GM23338 (cell line): ENCODE measurements at regions not wholly inside any gene's neighbourhood (a gene's known extent, or its start where the extent isn't known, plus 50 kb on each side); places are given as distances from the start of the nearest gene placed in this dataset.

Experiments
- ATAC-seq: fragments of 200-7000 bp; cut with Tn5 transposase; 3 replicates; pipeline ENCODE4 v1.9.1; 2020
- DNase-seq: peaks from one replicate; pipeline ENCODE4 v3.0.0-alpha.2; 2015; ENCODE audit warnings: low spot score
- H2AFZ ChIP-seq: fragments of 200-600 bp; sonication (generic); 2 replicates; pipeline ENCODE4 v1.8.0; 2016; ENCODE audit warnings: antibody characterized with exemption, mild to moderate bottlenecking, moderate library complexity
- H3F3A ChIP-seq: fragments of 200-600 bp; sonication (generic); replicated peaks from 2 replicates; pipeline ENCODE4 v1.8.0; 2017; ENCODE audit warnings: antibody characterized with exemption, mixed run types, low read depth
- H3K27ac ChIP-seq: fragments of 200-600 bp; sonication (generic); 2 replicates; pipeline ENCODE4 v1.6.1; 2016; ENCODE audit warnings: low read depth
- H3K27me3 ChIP-seq: fragments of 200-600 bp; sonication (generic); 2 replicates; pipeline ENCODE4 v1.8.0; 2016; ENCODE audit warnings: mild to moderate bottlenecking, mixed run types, moderate library complexity; ENCODE audit not compliant: insufficient read depth
- H3K36me3 ChIP-seq: fragments of 200-600 bp; sonication (generic); 2 replicates; pipeline ENCODE4 v1.8.0; 2016; ENCODE audit warnings: mild to moderate bottlenecking; ENCODE audit not compliant: insufficient read depth
- H3K4me1 ChIP-seq: fragments of 200-600 bp; sonication (generic); 2 replicates; pipeline ENCODE4 v1.8.0; 2016; ENCODE audit warnings: mild to moderate bottlenecking, moderate library complexity; ENCODE audit not compliant: insufficient read depth
- H3K4me2 ChIP-seq: fragments of 200-600 bp; sonication (generic); 2 replicates; pipeline ENCODE4 v1.7.1; 2017; ENCODE audit warnings: mixed run types
- H3K4me3 ChIP-seq: fragments of 200-600 bp; sonication (generic); 2 replicates; pipeline ENCODE4 v1.6.1; 2016; ENCODE audit warnings: mixed run types
- H3K79me2 ChIP-seq: fragments of 200-600 bp; sonication (generic); replicated peaks from 2 replicates; pipeline ENCODE4 v1.8.0; 2017; ENCODE audit warnings: mild to moderate bottlenecking; ENCODE audit not compliant: insufficient read depth
- H3K9me2 ChIP-seq: fragments of 200-600 bp; sonication (generic); 2 replicates; pipeline ENCODE4 v1.8.0; 2017; ENCODE audit not compliant: insufficient read depth
- H4K20me1 ChIP-seq: fragments of 200-600 bp; sonication (generic); replicated peaks from 2 replicates; pipeline ENCODE4 v1.8.0; 2017; ENCODE audit warnings: mild to moderate bottlenecking; ENCODE audit not compliant: insufficient read depth
- H3K27ac Mint-ChIP-seq: 2 replicates; pipeline ENCODE4 v1.8.0; 2020; ENCODE audit warnings: inconsistent platforms, mild to moderate bottlenecking, moderate library complexity, mixed read lengths
- H3K27me3 Mint-ChIP-seq: 3 replicates; pipeline ENCODE4 v1.8.0; 2022; ENCODE audit warnings: low read depth, mild to moderate bottlenecking, moderate library complexity, mixed read lengths, inconsistent platforms; ENCODE audit not compliant: insufficient read depth, poor library complexity
- H3K36me3 Mint-ChIP-seq: 3 replicates; pipeline ENCODE4 v1.8.0; 2021; ENCODE audit warnings: low read depth, mild to moderate bottlenecking, inconsistent platforms, moderate library complexity, mixed read lengths
- H3K4me1 Mint-ChIP-seq: 3 replicates; pipeline ENCODE4 v1.8.0; 2020; ENCODE audit warnings: mild to moderate bottlenecking, inconsistent platforms, mixed read lengths
- H3K4me3 Mint-ChIP-seq: 3 replicates; pipeline ENCODE4 v1.8.0; 2021; ENCODE audit warnings: moderate library complexity, mild to moderate bottlenecking, inconsistent platforms, mixed read lengths
- H3K9me3 Mint-ChIP-seq: 3 replicates; pipeline ENCODE4 v1.8.0; 2020; ENCODE audit warnings: moderate library complexity, mild to moderate bottlenecking, inconsistent platforms, mixed read lengths
- CREB1 ChIP-seq: fragments of 250-450 bp; sonication (Bioruptor Pico); IDR thresholded peaks from 2 replicates; pipeline ENCODE4 v1.5.0; 2020; ENCODE audit warnings: low read depth, mild to moderate bottlenecking, moderate library complexity
- EZH2 ChIP-seq: fragments of 200-600 bp; sonication (generic); IDR thresholded peaks from one replicate; pipeline ENCODE4 v1.8.0; 2017; ENCODE audit warnings: antibody characterized with exemption, mild to moderate bottlenecking, low read depth; ENCODE audit not compliant: unreplicated experiment
- EZH2phosphoT487 ChIP-seq: fragments of 200-600 bp; sonication (generic); IDR thresholded peaks from one replicate; pipeline ENCODE4 v1.8.1; 2018; ENCODE audit warnings: antibody characterized with exemption; ENCODE audit not compliant: unreplicated experiment
- JUNB ChIP-seq: IDR thresholded peaks from one replicate; pipeline ENCODE4 v1.6.1; 2016; ENCODE audit warnings: antibody characterized with exemption; ENCODE audit not compliant: unreplicated experiment
- NANOG ChIP-seq: IDR thresholded peaks from 2 replicates; pipeline ENCODE4 v1.6.1; 2016; ENCODE audit warnings: antibody characterized with exemption, borderline replicate concordance
- POLR2AphosphoS5 ChIP-seq: IDR thresholded peaks from 2 replicates; pipeline ENCODE4 v1.6.1; 2016; ENCODE audit warnings: antibody characterized with exemption, low read depth
- STAT1 ChIP-seq: IDR thresholded peaks from one replicate; pipeline ENCODE4 v1.6.1; 2016; ENCODE audit warnings: antibody characterized with exemption; ENCODE audit not compliant: unreplicated experiment
- ZNF114 ChIP-seq: fragments of 250-450 bp; sonication (Bioruptor Pico); IDR thresholded peaks from 2 replicates; pipeline ENCODE4 v1.5.0; 2020; ENCODE audit warnings: mild to moderate bottlenecking, moderate library complexity
- ZNF331 ChIP-seq: fragments of 250-450 bp; sonication (Bioruptor Pico); IDR thresholded peaks from 2 replicates; pipeline ENCODE4 v1.5.0; 2020; ENCODE audit warnings: low read depth, mild to moderate bottlenecking, moderate library complexity
- TF ChIP-seq, protein P1 (sequence below), 2 experiments: fragments of 200-600 bp in 1 of 2; sonication (generic) in 1 of 2; conservative IDR thresholded peaks; 2 replicates each; pipeline versions ENCODE4 v1.5.1 to v1.6.1; 2016 to 2017; ENCODE audit warnings: antibody characterized with exemption in 2 of 2, low read depth in 2 of 2, mild to moderate bottlenecking in 2 of 2, moderate library complexity in 1 of 2
- TF ChIP-seq, protein P2 (sequence below): IDR thresholded peaks from 2 replicates; pipeline ENCODE4 v1.6.1; 2016; ENCODE audit warnings: antibody characterized with exemption
- TF ChIP-seq, protein P3 (sequence below): fragments of 250-450 bp; sonication (Bioruptor Pico); IDR thresholded peaks from 2 replicates; pipeline ENCODE4 v1.5.0; 2020; ENCODE audit warnings: mild to moderate bottlenecking, moderate library complexity
- TF ChIP-seq, protein P4 (sequence below): IDR thresholded peaks from one replicate; pipeline ENCODE4 v1.6.1; 2018; ENCODE audit warnings: antibody characterized with exemption; ENCODE audit not compliant: unreplicated experiment

DNA sequence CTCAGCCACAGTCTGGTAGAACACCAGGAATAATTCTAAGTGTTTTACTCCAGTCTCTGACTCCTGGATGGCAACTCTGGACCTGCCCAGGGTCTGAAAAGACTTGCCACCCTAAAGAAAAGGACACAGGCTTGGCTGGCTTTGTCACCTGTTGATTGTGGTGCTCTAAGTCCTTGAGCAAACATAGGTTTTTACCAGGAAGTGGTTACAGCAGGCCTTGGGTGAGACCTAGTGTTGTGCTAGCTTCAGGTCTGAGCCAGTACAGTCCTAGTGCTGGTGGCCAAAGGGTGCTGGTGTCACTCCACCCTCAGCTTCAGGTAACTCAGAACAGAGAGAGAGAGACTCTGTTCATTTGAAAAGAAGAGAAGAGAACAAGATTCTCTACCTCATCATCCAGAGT, 1239.4 kb upstream of the CRIM1 start:
- TF ChIP-seq ZNF114 (CRISPR knock-in tag) (no peak), POLR2AphosphoS5 (no peak), ZNF331 (no peak), EZH2phosphoT487 (no peak), STAT1 (no peak), EZH2 (no peak), CREB1 (CRISPR knock-in tag) (no peak), NANOG (no peak), JUNB (no peak)
- TF ChIP-seq, protein P1, sequence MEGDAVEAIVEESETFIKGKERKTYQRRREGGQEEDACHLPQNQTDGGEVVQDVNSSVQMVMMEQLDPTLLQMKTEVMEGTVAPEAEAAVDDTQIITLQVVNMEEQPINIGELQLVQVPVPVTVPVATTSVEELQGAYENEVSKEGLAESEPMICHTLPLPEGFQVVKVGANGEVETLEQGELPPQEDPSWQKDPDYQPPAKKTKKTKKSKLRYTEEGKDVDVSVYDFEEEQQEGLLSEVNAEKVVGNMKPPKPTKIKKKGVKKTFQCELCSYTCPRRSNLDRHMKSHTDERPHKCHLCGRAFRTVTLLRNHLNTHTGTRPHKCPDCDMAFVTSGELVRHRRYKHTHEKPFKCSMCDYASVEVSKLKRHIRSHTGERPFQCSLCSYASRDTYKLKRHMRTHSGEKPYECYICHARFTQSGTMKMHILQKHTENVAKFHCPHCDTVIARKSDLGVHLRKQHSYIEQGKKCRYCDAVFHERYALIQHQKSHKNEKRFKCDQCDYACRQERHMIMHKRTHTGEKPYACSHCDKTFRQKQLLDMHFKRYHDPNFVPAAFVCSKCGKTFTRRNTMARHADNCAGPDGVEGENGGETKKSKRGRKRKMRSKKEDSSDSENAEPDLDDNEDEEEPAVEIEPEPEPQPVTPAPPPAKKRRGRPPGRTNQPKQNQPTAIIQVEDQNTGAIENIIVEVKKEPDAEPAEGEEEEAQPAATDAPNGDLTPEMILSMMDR (conservative IDR thresholded peaks at IDR 0.05; ENCODE audit: low read depth in 2 of 2): no peak
- TF ChIP-seq, protein P2, sequence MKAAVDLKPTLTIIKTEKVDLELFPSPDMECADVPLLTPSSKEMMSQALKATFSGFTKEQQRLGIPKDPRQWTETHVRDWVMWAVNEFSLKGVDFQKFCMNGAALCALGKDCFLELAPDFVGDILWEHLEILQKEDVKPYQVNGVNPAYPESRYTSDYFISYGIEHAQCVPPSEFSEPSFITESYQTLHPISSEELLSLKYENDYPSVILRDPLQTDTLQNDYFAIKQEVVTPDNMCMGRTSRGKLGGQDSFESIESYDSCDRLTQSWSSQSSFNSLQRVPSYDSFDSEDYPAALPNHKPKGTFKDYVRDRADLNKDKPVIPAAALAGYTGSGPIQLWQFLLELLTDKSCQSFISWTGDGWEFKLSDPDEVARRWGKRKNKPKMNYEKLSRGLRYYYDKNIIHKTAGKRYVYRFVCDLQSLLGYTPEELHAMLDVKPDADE: no peak
- TF ChIP-seq, protein P3, sequence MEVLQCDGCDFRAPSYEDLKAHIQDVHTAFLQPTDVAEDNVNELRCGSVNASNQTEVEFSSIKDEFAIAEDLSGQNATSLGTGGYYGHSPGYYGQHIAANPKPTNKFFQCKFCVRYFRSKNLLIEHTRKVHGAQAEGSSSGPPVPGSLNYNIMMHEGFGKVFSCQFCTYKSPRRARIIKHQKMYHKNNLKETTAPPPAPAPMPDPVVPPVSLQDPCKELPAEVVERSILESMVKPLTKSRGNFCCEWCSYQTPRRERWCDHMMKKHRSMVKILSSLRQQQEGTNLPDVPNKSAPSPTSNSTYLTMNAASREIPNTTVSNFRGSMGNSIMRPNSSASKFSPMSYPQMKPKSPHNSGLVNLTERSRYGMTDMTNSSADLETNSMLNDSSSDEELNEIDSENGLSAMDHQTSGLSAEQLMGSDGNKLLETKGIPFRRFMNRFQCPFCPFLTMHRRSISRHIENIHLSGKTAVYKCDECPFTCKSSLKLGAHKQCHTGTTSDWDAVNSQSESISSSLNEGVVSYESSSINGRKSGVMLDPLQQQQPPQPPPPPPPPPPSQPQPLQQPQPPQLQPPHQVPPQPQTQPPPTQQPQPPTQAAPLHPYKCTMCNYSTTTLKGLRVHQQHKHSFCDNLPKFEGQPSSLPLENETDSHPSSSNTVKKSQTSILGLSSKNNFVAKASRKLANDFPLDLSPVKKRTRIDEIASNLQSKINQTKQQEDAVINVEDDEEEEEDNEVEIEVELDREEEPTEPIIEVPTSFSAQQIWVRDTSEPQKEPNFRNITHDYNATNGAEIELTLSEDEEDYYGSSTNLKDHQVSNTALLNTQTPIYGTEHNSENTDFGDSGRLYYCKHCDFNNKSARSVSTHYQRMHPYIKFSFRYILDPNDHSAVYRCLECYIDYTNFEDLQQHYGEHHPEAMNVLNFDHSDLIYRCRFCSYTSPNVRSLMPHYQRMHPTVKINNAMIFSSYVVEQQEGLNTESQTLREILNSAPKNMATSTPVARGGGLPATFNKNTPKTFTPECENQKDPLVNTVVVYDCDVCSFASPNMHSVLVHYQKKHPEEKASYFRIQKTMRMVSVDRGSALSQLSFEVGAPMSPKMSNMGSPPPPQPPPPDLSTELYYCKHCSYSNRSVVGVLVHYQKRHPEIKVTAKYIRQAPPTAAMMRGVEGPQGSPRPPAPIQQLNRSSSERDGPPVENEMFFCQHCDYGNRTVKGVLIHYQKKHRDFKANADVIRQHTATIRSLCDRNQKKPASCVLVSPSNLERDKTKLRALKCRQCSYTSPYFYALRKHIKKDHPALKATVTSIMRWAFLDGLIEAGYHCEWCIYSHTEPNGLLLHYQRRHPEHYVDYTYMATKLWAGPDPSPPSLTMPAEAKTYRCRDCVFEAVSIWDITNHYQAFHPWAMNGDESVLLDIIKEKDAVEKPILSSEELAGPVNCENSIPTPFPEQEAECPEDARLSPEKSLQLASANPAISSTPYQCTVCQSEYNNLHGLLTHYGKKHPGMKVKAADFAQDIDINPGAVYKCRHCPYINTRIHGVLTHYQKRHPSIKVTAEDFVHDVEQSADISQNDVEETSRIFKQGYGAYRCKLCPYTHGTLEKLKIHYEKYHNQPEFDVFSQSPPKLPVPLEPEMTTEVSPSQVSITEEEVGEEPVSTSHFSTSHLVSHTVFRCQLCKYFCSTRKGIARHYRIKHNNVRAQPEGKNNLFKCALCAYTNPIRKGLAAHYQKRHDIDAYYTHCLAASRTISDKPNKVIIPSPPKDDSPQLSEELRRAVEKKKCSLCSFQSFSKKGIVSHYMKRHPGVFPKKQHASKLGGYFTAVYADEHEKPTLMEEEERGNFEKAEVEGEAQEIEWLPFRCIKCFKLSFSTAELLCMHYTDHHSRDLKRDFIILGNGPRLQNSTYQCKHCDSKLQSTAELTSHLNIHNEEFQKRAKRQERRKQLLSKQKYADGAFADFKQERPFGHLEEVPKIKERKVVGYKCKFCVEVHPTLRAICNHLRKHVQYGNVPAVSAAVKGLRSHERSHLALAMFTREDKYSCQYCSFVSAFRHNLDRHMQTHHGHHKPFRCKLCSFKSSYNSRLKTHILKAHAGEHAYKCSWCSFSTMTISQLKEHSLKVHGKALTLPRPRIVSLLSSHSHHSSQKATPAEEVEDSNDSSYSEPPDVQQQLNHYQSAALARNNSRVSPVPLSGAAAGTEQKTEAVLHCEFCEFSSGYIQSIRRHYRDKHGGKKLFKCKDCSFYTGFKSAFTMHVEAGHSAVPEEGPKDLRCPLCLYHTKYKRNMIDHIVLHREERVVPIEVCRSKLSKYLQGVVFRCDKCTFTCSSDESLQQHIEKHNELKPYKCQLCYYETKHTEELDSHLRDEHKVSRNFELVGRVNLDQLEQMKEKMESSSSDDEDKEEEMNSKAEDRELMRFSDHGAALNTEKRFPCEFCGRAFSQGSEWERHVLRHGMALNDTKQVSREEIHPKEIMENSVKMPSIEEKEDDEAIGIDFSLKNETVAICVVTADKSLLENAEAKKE (CRISPR knock-in tag): no peak
- TF ChIP-seq, protein P4, sequence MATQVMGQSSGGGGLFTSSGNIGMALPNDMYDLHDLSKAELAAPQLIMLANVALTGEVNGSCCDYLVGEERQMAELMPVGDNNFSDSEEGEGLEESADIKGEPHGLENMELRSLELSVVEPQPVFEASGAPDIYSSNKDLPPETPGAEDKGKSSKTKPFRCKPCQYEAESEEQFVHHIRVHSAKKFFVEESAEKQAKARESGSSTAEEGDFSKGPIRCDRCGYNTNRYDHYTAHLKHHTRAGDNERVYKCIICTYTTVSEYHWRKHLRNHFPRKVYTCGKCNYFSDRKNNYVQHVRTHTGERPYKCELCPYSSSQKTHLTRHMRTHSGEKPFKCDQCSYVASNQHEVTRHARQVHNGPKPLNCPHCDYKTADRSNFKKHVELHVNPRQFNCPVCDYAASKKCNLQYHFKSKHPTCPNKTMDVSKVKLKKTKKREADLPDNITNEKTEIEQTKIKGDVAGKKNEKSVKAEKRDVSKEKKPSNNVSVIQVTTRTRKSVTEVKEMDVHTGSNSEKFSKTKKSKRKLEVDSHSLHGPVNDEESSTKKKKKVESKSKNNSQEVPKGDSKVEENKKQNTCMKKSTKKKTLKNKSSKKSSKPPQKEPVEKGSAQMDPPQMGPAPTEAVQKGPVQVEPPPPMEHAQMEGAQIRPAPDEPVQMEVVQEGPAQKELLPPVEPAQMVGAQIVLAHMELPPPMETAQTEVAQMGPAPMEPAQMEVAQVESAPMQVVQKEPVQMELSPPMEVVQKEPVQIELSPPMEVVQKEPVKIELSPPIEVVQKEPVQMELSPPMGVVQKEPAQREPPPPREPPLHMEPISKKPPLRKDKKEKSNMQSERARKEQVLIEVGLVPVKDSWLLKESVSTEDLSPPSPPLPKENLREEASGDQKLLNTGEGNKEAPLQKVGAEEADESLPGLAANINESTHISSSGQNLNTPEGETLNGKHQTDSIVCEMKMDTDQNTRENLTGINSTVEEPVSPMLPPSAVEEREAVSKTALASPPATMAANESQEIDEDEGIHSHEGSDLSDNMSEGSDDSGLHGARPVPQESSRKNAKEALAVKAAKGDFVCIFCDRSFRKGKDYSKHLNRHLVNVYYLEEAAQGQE: no peak
- Histone ChIP-seq H3K4me2 (no peak overlapping the region), H3K27ac (no peak overlapping the region), H3K27me3 (no peaks in the 10 kb centered on the region), H3F3A (no peaks in the 10 kb centered on the region), H4K20me1 (no peaks in the 10 kb centered on the region), H3K4me1 (no peaks in the 10 kb centered on the region), H3K79me2 (no peaks in the 10 kb centered on the region), H3K4me3 (no peak overlapping the region), H3K36me3 (no peaks in the 10 kb centered on the region), H3K9me2 (no peaks in the 10 kb centered on the region), H2AFZ (no peak overlapping the region)
- Mint-ChIP-seq H3K9me3 (peaks cover 20% of the 10 kb centered on the region), H3K27me3 (no peaks in the 10 kb centered on the region), H3K4me3 (no peak overlapping the region), H3K36me3 (peaks cover 15% of the 10 kb centered on the region), H3K4me1 (no peaks in the 10 kb centered on the region), H3K27ac (no peak overlapping the region)
- DNase-seq: no peak
- ATAC-seq: no peak
